ENCODE measurements at regions not wholly inside any gene's neighbourhood (a gene's known extent, or its start where the extent isn't known, plus 50 kb on each side); places are given as distances from the start of the nearest gene placed in this dataset.

DNA sequence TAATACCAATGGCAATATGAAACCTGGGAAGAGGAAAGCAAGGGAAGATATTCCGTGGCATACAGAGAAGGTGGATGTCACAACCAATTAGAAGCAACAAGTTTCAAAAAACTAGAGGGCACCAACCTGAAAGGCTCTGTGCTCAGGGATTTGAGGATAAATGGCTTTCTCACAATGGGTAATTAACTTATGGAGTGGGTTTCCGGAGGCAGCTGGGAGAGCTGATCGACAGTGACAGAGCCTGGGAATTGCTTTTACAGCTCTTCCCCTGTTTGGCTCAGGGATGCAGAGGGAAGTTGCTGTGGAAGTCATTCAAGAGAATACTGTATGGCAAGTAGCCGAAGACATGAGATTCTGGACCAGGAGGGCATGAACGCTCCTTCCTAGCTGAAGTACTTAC is 237.0 kb downstream of the KIF4B start:
- no peak for FAIRE-seq
- Histone ChIP-seq H3K9ac (replicated peaks; ENCODE audit: extremely low read depth, insufficient read depth, low read length) (no peak overlapping the region), H3K27me3 (ENCODE audit: control insufficient read depth in 2 of 2, insufficient read depth in 2 of 2, low read length in 2 of 2) (no peaks in the 10 kb centered on the region), H3K36me3 (ENCODE audit: control insufficient read depth in 2 of 2, extremely low read depth in 1 of 2, insufficient read depth in 2 of 2, low read length in 2 of 2) (no peaks in the 10 kb centered on the region), H3K4me3 (replicated peaks in 1 of 3; ENCODE audit: insufficient read depth in 1 of 3, low read depth in 1 of 3, low read length in 3 of 3) (no peak overlapping the region), H2AFZ (ENCODE audit: low read depth, low read length) (no peak overlapping the region), H3K9me1 (replicated peaks; ENCODE audit: control insufficient read depth, extremely low read depth, insufficient read depth, low read length) (no peaks in the 10 kb centered on the region), H3K4me1 (ENCODE audit: control insufficient read depth, extremely low read depth, insufficient read depth, low read length) (no peaks in the 10 kb centered on the region), H3K79me2 (ENCODE audit: control insufficient read depth, insufficient read depth, low read length) (no peaks in the 10 kb centered on the region), H3K9me3 (replicated peaks; ENCODE audit: control insufficient read depth, insufficient read depth, low read length) (peaks cover 2% of the 10 kb centered on the region), H3K4me2 (ENCODE audit: insufficient read depth, low read length) (no peak overlapping the region), H3K27ac (ENCODE audit: insufficient read depth, low read depth, low read length) (no peak overlapping the region), H4K20me1 (replicated peaks; ENCODE audit: control insufficient read depth, extremely low read depth, insufficient read depth, low read length) (no peaks in the 10 kb centered on the region)
- intact Hi-C loops (cut with micrococcal nuclease): no loop called here
- no TSS peak for BruUV-seq (replicated peaks)
- ChIA-PET POLR2A (no interaction called here), CTCF (no interaction called here)
- no peak for TF ChIP-seq EZH2 (IDR thresholded peaks at IDR 0.05; ENCODE audit: borderline replicate concordance, low read depth, low read length, severe bottlenecking)
- no peak for TF ChIP-seq FOS (IDR thresholded peaks at IDR 0.05; ENCODE audit: borderline replicate concordance, insufficient read depth, low read length)
- no peak for TF ChIP-seq CTCF (IDR thresholded peaks at IDR 0.05; ENCODE audit: extremely low read depth in 1 of 2, insufficient read depth in 1 of 2, low read depth in 1 of 2, low read length in 2 of 2)
- no peak for TF ChIP-seq JUN (IDR thresholded peaks at IDR 0.05; ENCODE audit: borderline replicate concordance, insufficient read depth, insufficient read length, low read depth)
- TF ChIP-seq MYC (IDR thresholded peaks at IDR 0.05; ENCODE audit: low read depth, low read length): no peak
- TF ChIP-seq MAX (IDR thresholded peaks at IDR 0.05; ENCODE audit: insufficient read depth, insufficient read length): no peak
- TF ChIP-seq POLR2A (IDR thresholded peaks at IDR 0.05; ENCODE audit: low read depth, low read length): no peak
- TF ChIP-seq POLR2AphosphoS5 (IDR thresholded peaks at IDR 0.05; ENCODE audit: insufficient read depth, low read depth, low read length): no peak
- TF ChIP-seq GATA2 (IDR thresholded peaks at IDR 0.05; ENCODE audit: insufficient read depth, insufficient read length, low read depth, low read length): no peak
- no peak for DNase-seq (ENCODE audit: low read depth, low spot score)
- dilution Hi-C loops (cut with MboI; ENCODE audit: extremely low pct_ligation_motif_present, low sequenced_read_pairs): no loop called here

Data from endothelial cell of umbilical vein (primary cell).